Thyroid gland (tissue), 4 donors: ENCODE measurements at regions not wholly inside any gene's neighbourhood (a gene's known extent, or its start where the extent isn't known, plus 50 kb on each side); places are given as distances from the start of the nearest gene placed in this dataset.
"Not testable (repeated sequence)": the region's sequence is repeated elsewhere in the genome, so short reads cannot be mapped to it uniquely, and the experiment has no call there.

Source experiments
- DNase-seq, 2 donors: peaks; one replicate each; pipeline ENCODE4 v3.0.0-alpha.2; 2019
- H3K27ac ChIP-seq, 3 donors: fragments of 200-600 bp; sonication (generic); 1 replicate in 2 of 3; 2 replicates in 1 of 3; pipeline ENCODE4 v1.5.1; 2016 to 2019; ENCODE audit warnings: mild to moderate bottlenecking in 1 of 3, moderate library complexity in 1 of 3
- H3K27me3 ChIP-seq: fragments of 200-600 bp; sonication (generic); one replicate; pipeline ENCODE4 v1.5.1; 2019
- H3K36me3 ChIP-seq, 2 donors: fragments of 200-600 bp; sonication (generic); one replicate each; pipeline ENCODE4 v1.5.1; 2016 to 2019
- H3K4me1 ChIP-seq, 2 donors: fragments of 200-600 bp; sonication (generic); one replicate each; pipeline ENCODE4 v1.5.1; 2017 to 2019
- H3K4me3 ChIP-seq, 3 donors: fragments of 200-600 bp; sonication (generic); replicated peaks in 1 of 3; 1 replicate in 2 of 3; 2 replicates in 1 of 3; pipeline ENCODE4 v1.5.1; 2016; ENCODE audit warnings: mild to moderate bottlenecking in 1 of 3
- H3K9me3 ChIP-seq: fragments of 200-600 bp; sonication (generic); one replicate; pipeline ENCODE4 v1.5.1; 2017
- CTCF ChIP-seq, 6 experiments: fragments of 200-600 bp in 3 of 6; fragments of 450-650 bp in 3 of 6; sonication (generic) in 3 of 6; IDR thresholded peaks; one replicate each; pipeline ENCODE4 v1.5.1; 2016 to 2019; ENCODE audit warnings: antibody characterized with exemption in 6 of 6, mild to moderate bottlenecking in 2 of 6, inconsistent platforms in 1 of 6, moderate library complexity in 1 of 6
- POLR2A ChIP-seq, 2 donors: fragments of 450-650 bp; IDR thresholded peaks; one replicate each; pipeline ENCODE4 v1.6.1; 2017; ENCODE audit warnings: antibody characterized with exemption in 2 of 2, mild to moderate bottlenecking in 2 of 2, moderate library complexity in 1 of 2
- WGBS, 2 donors: methylation state at CpG; one replicate each; pipeline ENCODE4 v1.1.5; 2017; 5-methylcytosine and 5-hydroxymethylcytosine counted together
- intact Hi-C: fragments of 100-400 bp; cut with DNase I; formaldehyde crosslinking; loops from one replicate; pipeline ENCODE4 v1.15.1; 2023

- 10 to 12% methylated on average over 51 to 52 of the region's 66 CpGs for WGBS, 2 donors
- intact Hi-C loops: no loop called here
- H3K36me3 ChIP-seq: no peaks in the 10 kb centered on the region
- H3K27ac ChIP-seq: no peak overlapping the region
- no peaks in the 10 kb centered on the region for H3K9me3 ChIP-seq
- H3K4me1 ChIP-seq: peaks cover 7 to 9% of the 10 kb centered on the region in 2 donors
- no peak overlapping the region for H3K4me3 ChIP-seq
- H3K27me3 ChIP-seq: peaks cover 14% of the 10 kb centered on the region
- no peak for DNase-seq
- TF ChIP-seq POLR2A (IDR thresholded peaks at IDR 0.05) (no peak), CTCF (IDR thresholded peaks at IDR 0.05) (no peak)
Observed at GRCh38 chr12:65728848-65729793, 95.2 kb upstream of the HMGA2 start.

- Histone ChIP-seq H3K27me3 (peaks cover 14% of the 10 kb centered on the region), H3K36me3 (no peaks in the 10 kb centered on the region), H3K27ac (no peak overlapping the region), H3K4me3 (no peak overlapping the region), H3K9me3 (no peaks in the 10 kb centered on the region), H3K4me1 (peaks cover 7 to 9% of the 10 kb centered on the region in 2 donors)
- 82 to 88% methylated on average over 4 of the region's 4 CpGs for WGBS, 2 donors
- no peak for TF ChIP-seq CTCF (IDR thresholded peaks at IDR 0.05)
- TF ChIP-seq POLR2A (IDR thresholded peaks at IDR 0.05): no peak
- intact Hi-C loops: no loop called here
- DNase-seq: no peak
Observed at GRCh38 chr12:65731771-65732170, 92.5 kb upstream of the HMGA2 start.

- H3K9me3 ChIP-seq, intact Hi-C loops, DNase-seq, H3K36me3 ChIP-seq, H3K4me1 ChIP-seq, H3K27ac ChIP-seq, H3K4me3 ChIP-seq: not testable (repeated sequence)
- H3K27me3 ChIP-seq: peaks cover 14% of the 10 kb centered on the region
- 89 to 93% methylated on average over 2 of the region's 2 CpGs for WGBS, 2 donors
Observed at GRCh38 chr12:65733643-65734042, 90.6 kb upstream of the HMGA2 start.

- intact Hi-C loops: no loop called here
- DNase-seq: no peak
- Histone ChIP-seq H3K36me3 (no peaks in the 10 kb centered on the region), H3K27ac (no peak overlapping the region), H3K27me3 (peaks cover 9% of the 10 kb centered on the region), H3K9me3 (no peaks in the 10 kb centered on the region), H3K4me3 (no peak overlapping the region), H3K4me1 (peaks cover 2 to 3% of the 10 kb centered on the region in 2 donors)
- TF ChIP-seq POLR2A (IDR thresholded peaks at IDR 0.05) (no peak), CTCF (IDR thresholded peaks at IDR 0.05) (no peak)
- WGBS, 2 donors: 92 to 94% methylated on average over 2 of the region's 2 CpGs
Observed at GRCh38 chr12:65734226-65734625, 90.1 kb upstream of the HMGA2 start.

- H3K36me3 ChIP-seq: no peaks in the 10 kb centered on the region
- TF ChIP-seq POLR2A (IDR thresholded peaks at IDR 0.05) (no peak), CTCF (IDR thresholded peaks at IDR 0.05) (no peak)
- intact Hi-C loops: no loop called here
- H3K27me3 ChIP-seq: no peaks in the 10 kb centered on the region
- no peaks in the 10 kb centered on the region for H3K9me3 ChIP-seq
- no peak overlapping the region for H3K27ac ChIP-seq
- 93 to 98% methylated on average over 4 of the region's 4 CpGs for WGBS, 2 donors
- H3K4me3 ChIP-seq: no peak overlapping the region
- DNase-seq: no peak
- H3K4me1 ChIP-seq: peaks cover 3 to 18% of the 10 kb centered on the region in 2 donors
Observed at GRCh38 chr12:65739606-65740005, 84.7 kb upstream of the HMGA2 start.
